ENCODE measurements at regions not wholly inside any gene's neighbourhood (a gene's known extent, or its start where the extent isn't known, plus 50 kb on each side); places are given as distances from the start of the nearest gene placed in this dataset.
"Not testable (repeated sequence)": the region's sequence is repeated elsewhere in the genome, so short reads cannot be mapped to it uniquely, and the experiment has no call there.

DNA sequence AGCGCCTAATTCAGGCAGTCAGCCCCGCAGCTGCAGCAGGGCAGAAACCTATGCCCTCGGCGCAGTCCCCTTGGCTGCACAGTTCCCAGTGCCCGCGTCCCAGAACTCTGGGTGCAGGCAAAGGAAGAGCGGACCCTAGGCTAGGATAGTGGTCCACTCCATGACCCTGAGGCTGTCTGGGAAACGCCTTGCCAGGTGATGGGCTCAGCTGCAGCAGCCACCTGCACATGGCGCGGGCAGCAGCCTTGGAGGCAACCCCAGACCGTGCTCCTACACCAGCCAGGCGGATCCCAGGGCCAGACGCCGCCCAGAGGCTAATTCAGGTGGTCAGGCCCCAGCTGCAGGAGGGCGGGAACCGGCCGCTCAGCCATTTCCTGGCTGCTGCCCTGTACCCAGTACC lies 83.0 kb downstream of the POTEC start:
- DNase-seq: not testable (repeated sequence)

DNA sequence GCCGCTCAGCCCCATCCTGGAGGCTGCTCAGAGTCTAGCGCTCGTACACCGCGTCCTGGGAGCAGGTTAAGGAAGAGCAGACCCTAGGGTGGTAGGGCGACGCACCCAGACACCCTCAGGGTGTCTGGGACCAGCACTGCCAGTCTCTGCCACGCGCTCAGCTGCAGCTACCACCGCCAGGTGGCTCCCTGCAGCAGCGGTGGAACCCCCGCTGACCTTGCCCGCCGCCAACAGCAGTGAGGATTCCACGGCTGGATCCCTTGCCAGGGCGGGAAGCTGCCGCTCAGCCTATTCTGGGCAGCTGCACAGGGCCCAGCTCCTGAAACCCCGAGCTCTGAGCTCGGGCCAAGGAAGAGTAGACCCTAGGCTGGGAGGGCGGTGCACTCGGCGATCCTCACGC lies 83.6 kb downstream of the POTEC start:
- DNase-seq: not testable (repeated sequence)

- DNase-seq: peak; percentile 68
Measured at GRCh38 chr18:14458009-14458945, 85.1 kb downstream of the POTEC start.

- DNase-seq: peak; percentile 24
Measured at GRCh38 chr18:14450637-14451009, 92.8 kb downstream of the POTEC start.

- peak; percentile 41 for DNase-seq
Measured at GRCh38 chr18:14449995-14450636, 93.3 kb downstream of the POTEC start.

- DNase-seq: not testable (repeated sequence)
Measured at GRCh38 chr18:14449062-14449461, 94.3 kb downstream of the POTEC start.

GRCh38 chr18:14447715-14448114 lies 95.7 kb downstream of the POTEC start:
- DNase-seq: not testable (repeated sequence)

GRCh38 chr18:14435460-14435859 lies 107.9 kb downstream of the POTEC start:
- not testable (repeated sequence) for DNase-seq

DNA sequence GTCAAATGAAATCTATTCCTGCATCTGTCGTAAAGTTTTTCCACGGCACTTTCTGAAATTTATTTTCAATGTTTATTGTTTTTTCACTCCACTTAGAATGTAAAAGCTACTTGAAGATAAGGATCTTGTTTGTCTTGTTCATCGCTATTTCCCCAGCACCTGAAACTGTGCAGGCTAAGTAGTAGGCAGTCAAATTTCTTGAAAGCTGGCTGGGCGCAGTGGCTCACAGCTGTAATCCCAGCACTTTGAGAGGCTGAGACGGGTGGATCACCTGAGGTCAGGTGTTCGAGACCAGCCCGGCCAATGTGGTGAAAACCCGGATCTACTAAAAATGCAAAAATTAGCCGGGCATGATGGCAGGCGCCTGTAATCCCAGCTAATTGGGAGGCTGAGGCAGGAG lies 111.0 kb downstream of the POTEC start:
- not testable (repeated sequence) for DNase-seq

DNA sequence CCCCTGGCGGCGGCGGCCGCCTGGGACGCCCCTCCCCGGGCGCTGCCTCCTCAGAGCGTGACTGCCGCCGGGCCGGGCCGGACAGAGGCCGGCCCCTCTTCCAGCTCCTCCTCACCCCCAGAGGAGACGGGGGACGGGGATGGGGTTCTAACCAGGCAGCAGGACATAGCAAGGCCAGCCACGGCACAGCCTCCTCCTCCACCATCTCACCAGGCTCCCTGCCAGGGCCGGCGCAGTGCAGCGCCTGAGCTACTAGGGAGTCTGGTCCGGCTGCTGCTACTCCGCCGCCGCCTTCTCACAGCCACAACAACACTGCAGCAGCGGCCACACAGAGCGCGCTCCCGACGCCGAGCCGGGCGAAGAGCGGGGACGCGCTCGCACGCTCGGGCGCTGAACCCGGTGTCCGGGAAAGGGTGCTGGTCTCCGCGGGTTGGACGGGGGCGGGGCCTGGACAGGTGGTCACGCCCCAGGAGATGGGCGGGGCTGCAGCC lies 112.3 kb downstream of the POTEC start:
- peak; percentile 57 for DNase-seq

GRCh38 chr18:14415806-14416205 lies 127.6 kb downstream of the POTEC start:
- peak; percentile 32 for DNase-seq

DNA sequence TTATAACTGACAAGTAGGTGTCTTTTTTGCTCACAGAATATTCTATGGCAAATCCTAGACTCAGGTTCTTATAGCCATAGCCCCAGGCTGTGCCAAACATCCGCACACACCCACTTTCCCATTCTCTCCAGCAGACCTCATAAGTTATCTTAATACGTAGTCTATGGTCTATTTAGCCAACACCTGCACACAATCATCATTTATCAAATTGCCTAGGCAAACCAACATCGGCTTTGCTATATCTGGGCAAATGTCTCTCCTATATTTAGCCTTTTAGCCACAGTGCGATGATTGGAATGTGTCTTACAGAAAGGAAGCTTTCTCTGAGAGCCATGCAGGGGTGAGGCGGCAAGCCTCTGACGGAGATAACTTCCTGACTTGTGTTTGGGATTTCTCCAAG lies 128.0 kb downstream of the POTEC start:
- not testable (repeated sequence) for DNase-seq

- DNase-seq: not testable (repeated sequence)
Measured at GRCh38 chr18:14395533-14395932, 147.9 kb downstream of the POTEC start.

DNA sequence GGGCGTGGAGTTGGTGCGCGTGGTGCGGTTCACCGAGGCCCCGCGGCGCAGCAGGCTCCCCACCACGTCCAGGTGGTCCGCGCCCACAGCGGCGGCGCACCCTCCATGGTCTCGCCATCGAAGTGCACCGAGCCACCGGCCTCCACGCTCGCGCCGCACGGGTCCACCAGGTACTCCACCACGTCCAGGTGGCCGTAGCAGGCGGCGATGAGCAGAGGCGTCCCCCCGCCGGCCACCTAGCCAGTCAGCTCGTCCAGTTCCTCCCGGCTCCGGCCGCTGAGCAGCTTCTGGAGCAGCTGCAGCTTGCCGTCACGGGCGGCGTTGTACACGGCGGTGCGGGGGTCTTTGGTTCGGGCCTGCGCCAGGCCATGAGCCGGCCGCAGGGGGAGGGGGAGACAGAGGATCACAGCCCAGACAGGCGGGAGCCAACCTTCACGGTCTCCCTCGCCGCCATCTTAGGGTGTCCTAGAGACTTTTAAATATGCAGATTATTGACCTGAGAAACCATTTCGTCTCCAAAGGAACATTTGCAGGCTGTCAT lies 149.8 kb downstream of the POTEC start:
- DNase-seq: not testable (repeated sequence)

DNA sequence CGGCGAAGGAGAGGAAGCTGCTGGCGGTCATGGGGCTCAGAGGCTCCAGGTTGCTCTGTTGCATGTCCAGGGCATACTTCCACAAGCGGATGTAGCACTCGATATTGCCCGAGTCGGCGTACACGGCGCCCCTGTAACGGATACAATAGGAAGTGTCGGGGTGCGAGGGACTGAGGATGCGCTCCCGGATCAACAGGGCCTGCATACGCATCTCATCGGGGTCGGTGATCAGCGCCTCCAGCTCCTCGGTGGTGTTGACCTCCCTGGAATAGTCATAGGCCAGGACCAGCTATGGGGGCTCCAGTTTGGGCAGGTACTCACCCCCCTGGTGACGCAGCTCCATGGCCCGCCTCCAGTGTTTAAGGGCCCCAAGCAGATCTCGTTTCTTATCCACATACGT lies 150.8 kb downstream of the POTEC start:
- DNase-seq: not testable (repeated sequence)

DNA sequence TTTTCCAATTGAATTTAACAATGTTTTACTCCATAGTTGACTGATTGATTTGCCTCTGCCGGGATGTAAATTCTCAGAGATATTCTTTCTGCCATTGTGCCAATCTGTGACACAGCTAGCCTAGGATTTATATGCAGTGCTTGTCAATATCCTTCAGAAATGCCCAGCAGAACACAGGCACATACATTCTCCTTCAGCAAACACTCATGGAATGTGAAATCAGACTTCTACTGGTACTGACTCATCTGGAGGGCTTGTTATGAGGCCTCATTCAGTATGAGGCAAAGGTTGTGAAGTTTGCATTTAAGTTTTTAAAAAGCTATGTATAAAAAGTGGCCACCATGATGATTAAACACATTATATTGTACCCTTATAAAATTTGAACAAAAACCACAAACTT lies 158.4 kb downstream of the POTEC start:
- DNase-seq: not testable (repeated sequence)

- not testable (repeated sequence) for DNase-seq
Measured at GRCh38 chr18:14382666-14383065, 160.7 kb downstream of the POTEC start.

DNA sequence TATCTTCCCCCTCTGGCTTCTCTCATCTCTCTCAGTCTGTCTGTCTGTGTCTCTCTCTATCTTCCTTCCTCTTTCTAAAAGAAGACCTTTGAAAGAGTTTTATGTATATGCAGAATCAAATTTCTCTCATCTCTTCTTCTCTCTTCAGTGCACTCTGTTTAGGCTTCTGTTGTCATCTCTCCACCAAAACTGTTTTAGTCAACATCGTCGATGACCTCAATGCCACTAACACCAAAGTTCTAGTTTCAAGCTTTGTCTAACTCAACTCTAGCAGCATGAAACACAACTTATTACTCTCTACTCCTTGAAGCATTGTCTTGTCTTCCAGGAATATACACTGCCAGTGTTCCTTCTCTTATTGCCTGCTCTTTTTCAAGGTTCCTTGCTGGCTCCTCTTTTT lies 163.9 kb downstream of the POTEC start:
- not testable (repeated sequence) for DNase-seq

DNA sequence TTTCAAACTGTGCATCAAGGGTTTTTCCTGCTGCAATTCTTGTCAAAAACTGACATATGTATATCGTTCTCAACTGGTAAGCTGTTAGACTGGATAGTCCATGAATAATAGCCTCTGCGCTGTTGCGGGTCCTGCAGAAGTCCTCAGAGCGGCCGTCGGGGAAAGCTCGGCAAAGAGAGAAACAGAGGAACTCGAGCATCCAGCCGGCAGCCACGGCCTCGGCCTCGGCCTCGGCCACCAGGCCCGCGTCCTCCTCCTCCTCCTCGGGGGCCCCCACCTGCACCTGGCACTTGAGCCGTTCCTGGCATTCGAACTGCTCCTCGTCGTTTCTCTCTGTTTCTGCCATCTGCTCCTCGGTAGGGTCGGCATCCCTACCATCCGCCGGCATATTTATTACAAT lies 165.0 kb downstream of the POTEC start:
- DNase-seq: not testable (repeated sequence)

- DNase-seq: not testable (repeated sequence)
Measured at GRCh38 chr18:14361346-14361745, 182.1 kb downstream of the POTEC start.

DNA sequence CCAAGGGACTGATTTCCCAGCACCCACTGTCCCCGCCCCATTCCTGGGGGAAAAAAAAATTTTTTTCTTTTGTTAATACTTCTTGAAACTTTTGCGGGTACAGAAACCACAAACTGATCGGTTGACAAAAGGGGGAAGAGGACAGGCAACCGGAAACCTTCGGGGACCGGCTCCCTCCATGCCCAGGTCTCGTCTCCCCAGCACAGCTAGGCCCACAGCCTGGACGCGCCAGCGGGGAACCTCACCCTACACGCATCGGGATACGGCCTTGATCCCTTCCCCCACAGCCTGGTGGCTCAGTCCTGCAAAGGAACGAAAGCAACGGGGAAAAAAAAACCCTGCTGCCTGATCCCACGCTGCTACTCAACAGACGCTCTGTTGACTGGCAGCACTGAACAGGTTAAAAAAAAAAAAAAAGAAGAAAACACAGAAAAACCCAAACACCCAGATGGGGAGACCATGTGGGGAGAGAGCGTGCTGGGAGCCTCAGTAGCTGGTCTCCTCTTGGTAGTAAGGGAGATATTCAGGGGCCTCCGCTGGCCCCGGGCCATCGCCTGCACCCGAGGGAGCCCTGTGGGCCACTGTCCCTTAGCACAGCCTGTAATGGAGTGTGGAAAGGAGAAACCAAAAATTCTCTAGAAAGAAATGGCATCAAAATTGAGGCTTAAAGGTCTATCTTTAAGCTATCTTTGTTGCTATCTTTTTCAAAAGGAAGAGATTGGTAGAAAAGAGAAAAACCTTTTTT lies 185.7 kb downstream of the POTEC start:
- not testable (repeated sequence) for DNase-seq

- not testable (repeated sequence) for DNase-seq
Measured at GRCh38 chr18:14342170-14342569, 201.2 kb downstream of the POTEC start.

DNA sequence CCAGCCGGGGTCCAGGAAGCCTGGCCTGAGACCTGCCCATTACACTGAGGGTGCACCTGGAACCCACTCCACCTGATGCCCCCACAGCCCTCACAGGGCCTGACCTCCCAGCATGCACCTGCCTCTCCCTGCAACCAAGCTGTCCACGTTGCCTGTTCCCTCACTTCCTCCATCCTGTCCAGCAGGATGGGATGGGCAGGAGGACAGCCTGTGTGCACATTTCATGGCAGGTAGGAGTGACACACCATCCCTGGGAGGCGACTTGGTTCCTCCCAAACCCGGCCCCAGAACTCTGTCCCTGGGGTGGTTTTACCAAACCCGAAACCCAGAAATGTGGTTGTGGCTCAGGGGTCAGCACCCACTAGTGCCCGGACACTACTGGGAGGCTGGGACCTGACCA lies 203.8 kb upstream of the ZNF519 start:
- not testable (repeated sequence) for DNase-seq

Data from stimulated activated CD4-positive, alpha-beta T cell treated with anti-CD3 and anti-CD28 coated beads, Interleukin-12 subunit alpha, Interleukin-12 subunit beta, amount 100 ng/mL, for 4 hours (primary cell).